ENCODE measurements at regions not wholly inside any gene's neighbourhood (a gene's known extent, or its start where the extent isn't known, plus 50 kb on each side); places are given as distances from the start of the nearest gene placed in this dataset.

GRCh38 chr16:66030036-66030435 lies 336.5 kb upstream of the CDH5 start:
- no peak for TF ChIP-seq MAX (IDR thresholded peaks at IDR 0.05)
- TF ChIP-seq EGR1 (IDR thresholded peaks at IDR 0.05): no peak
- no peak for TF ChIP-seq TEAD4 (IDR thresholded peaks at IDR 0.05)
- TF ChIP-seq TAF1 (IDR thresholded peaks at IDR 0.05; ENCODE audit: low read depth): no peak
- TF ChIP-seq NFIC (IDR thresholded peaks at IDR 0.05): no peak
- TF ChIP-seq CEBPB (IDR thresholded peaks at IDR 0.05): no peak
- no peak for TF ChIP-seq CREB1 (IDR thresholded peaks at IDR 0.05; ENCODE audit: low read depth)
- no peak for TF ChIP-seq EP300 (IDR thresholded peaks at IDR 0.05; ENCODE audit: borderline replicate concordance)
- TF ChIP-seq ZBTB7A (IDR thresholded peaks at IDR 0.05; ENCODE audit: low read depth): no peak
- TF ChIP-seq FOXM1 (IDR thresholded peaks at IDR 0.05; ENCODE audit: borderline replicate concordance, low read depth): no peak
- no peak for TF ChIP-seq REST (IDR thresholded peaks at IDR 0.05; ENCODE audit: low read depth)
- TF ChIP-seq USF1 (IDR thresholded peaks at IDR 0.05): no peak
- no peak for TF ChIP-seq YY1 (IDR thresholded peaks at IDR 0.05; ENCODE audit: low read depth)
- TF ChIP-seq RAD21 (IDR thresholded peaks at IDR 0.05; ENCODE audit: low read depth): no peak
- TF ChIP-seq TCF12 (IDR thresholded peaks at IDR 0.05; ENCODE audit: low read depth): no peak

- no peak for TF ChIP-seq TCF12 (IDR thresholded peaks at IDR 0.05; ENCODE audit: low read depth)
- no peak for TF ChIP-seq EP300 (IDR thresholded peaks at IDR 0.05; ENCODE audit: borderline replicate concordance)
- no peak for TF ChIP-seq USF1 (IDR thresholded peaks at IDR 0.05)
- TF ChIP-seq MAX (IDR thresholded peaks at IDR 0.05): no peak
- TF ChIP-seq EGR1 (IDR thresholded peaks at IDR 0.05): no peak
- no peak for TF ChIP-seq TAF1 (IDR thresholded peaks at IDR 0.05; ENCODE audit: low read depth)
Observed at GRCh38 chr16:66028510-66029216, 337.8 kb upstream of the CDH5 start.

- TF ChIP-seq ZBTB7A (IDR thresholded peaks at IDR 0.05; ENCODE audit: low read depth) (no peak), FOXM1 (IDR thresholded peaks at IDR 0.05; ENCODE audit: borderline replicate concordance, low read depth) (no peak), MAX (IDR thresholded peaks at IDR 0.05) (no peak), TAF1 (IDR thresholded peaks at IDR 0.05; ENCODE audit: low read depth) (no peak), EGR1 (IDR thresholded peaks at IDR 0.05) (no peak), USF1 (IDR thresholded peaks at IDR 0.05) (no peak), TEAD4 (IDR thresholded peaks at IDR 0.05) (no peak), REST (IDR thresholded peaks at IDR 0.05; ENCODE audit: low read depth) (no peak), TCF12 (IDR thresholded peaks at IDR 0.05; ENCODE audit: low read depth) (no peak), EP300 (IDR thresholded peaks at IDR 0.05; ENCODE audit: borderline replicate concordance) (no peak), RAD21 (IDR thresholded peaks at IDR 0.05; ENCODE audit: low read depth) (no peak), CREB1 (IDR thresholded peaks at IDR 0.05; ENCODE audit: low read depth) (no peak), YY1 (IDR thresholded peaks at IDR 0.05; ENCODE audit: low read depth) (no peak), NFIC (IDR thresholded peaks at IDR 0.05) (no peak)
Observed at GRCh38 chr16:66026787-66027330, 339.6 kb upstream of the CDH5 start.

- 0 out of 2 replicates have a peak, but pooled peaks have one; percentile 24 for TF ChIP-seq RAD21 (IDR thresholded peaks at IDR 0.05; ENCODE audit: low read depth)
- no peak for TF ChIP-seq CEBPB (IDR thresholded peaks at IDR 0.05)
Observed at GRCh38 chr16:66026211-66026610, 340.3 kb upstream of the CDH5 start.

GRCh38 chr16:66025751-66026150 lies 340.7 kb upstream of the CDH5 start:
- no peak for TF ChIP-seq CREB1 (IDR thresholded peaks at IDR 0.05; ENCODE audit: low read depth)
- TF ChIP-seq NFIC (IDR thresholded peaks at IDR 0.05): no peak
- no peak for TF ChIP-seq TAF1 (IDR thresholded peaks at IDR 0.05; ENCODE audit: low read depth)
- TF ChIP-seq REST (IDR thresholded peaks at IDR 0.05; ENCODE audit: low read depth): no peak
- no peak for TF ChIP-seq MAX (IDR thresholded peaks at IDR 0.05)

Data from Ishikawa (cell line).